ENCODE measurements at regions not wholly inside any gene's neighbourhood (a gene's known extent, or its start where the extent isn't known, plus 50 kb on each side); places are given as distances from the start of the nearest gene placed in this dataset.
"Not testable (repeated sequence)": the region's sequence is repeated elsewhere in the genome, so short reads cannot be mapped to it uniquely, and the experiment has no call there.

DNA sequence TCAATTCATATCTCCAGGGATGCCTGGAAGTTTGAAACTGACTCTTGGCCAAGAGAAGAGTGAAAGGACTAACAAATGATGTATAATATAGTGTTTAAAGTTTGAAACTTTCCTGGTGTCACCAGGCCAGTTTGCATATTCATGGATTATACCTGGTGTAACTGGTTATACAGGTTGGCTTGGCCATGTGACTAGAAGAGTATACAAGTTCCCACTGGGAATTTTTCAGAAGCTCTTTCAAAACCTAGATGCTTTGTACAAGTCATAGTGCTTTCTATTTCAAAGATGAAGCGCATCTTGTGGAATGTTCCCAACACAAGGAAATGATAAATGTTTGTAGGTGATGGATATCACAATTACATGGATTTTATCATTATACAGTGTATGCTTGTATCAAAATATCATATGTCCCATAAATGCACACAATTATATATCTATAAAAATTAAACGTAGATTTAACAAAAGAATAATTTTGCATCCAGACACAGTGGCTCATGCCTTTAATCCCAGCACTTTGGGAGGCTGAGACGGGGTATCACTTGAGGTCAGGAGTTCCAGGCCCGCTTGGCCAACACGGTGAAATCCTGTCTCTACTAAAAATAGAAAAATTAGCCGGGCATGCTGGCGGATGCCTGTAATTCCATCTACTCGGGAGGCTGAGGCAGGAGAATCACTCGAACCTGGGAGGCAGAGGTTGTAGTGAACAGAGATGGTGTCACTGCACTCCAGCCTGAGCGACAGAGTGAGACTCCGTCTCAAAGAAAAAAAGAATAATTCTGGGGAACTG is 1420.2 kb downstream of the GRIK2 start:
- no peak overlapping the region for H3K4me3 ChIP-seq (ENCODE audit: low read depth, low read length)
- peak; percentile 72 for DNase-seq (ENCODE audit: low read depth)
- TF ChIP-seq, protein P1, sequence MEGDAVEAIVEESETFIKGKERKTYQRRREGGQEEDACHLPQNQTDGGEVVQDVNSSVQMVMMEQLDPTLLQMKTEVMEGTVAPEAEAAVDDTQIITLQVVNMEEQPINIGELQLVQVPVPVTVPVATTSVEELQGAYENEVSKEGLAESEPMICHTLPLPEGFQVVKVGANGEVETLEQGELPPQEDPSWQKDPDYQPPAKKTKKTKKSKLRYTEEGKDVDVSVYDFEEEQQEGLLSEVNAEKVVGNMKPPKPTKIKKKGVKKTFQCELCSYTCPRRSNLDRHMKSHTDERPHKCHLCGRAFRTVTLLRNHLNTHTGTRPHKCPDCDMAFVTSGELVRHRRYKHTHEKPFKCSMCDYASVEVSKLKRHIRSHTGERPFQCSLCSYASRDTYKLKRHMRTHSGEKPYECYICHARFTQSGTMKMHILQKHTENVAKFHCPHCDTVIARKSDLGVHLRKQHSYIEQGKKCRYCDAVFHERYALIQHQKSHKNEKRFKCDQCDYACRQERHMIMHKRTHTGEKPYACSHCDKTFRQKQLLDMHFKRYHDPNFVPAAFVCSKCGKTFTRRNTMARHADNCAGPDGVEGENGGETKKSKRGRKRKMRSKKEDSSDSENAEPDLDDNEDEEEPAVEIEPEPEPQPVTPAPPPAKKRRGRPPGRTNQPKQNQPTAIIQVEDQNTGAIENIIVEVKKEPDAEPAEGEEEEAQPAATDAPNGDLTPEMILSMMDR (IDR thresholded peaks at IDR 0.05; ENCODE audit: control insufficient read depth, extremely low read depth, insufficient read depth) = no peak

DNA sequence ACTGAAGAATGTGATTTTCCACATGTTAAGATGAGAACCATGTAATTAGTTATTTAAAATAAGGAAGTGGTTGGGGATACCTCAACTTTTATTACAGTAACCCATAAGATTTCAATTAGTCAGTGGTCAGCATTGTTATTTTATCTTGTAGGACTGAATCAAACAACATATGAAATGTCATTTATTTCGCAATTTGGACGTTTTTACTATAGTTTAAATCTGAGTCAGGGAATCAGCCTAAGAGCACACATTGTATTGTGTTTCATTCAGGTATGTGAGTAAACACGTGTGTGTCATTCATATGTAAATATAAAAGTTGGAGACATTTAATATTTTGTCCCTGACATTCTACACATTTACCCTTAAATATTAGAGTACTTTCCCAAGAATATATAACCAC is 1418.7 kb downstream of the GRIK2 start:
- DNase-seq (ENCODE audit: low read depth) = no peak
- no peak overlapping the region for H3K4me3 ChIP-seq (ENCODE audit: low read depth, low read length)
- TF ChIP-seq, protein P1 (IDR thresholded peaks at IDR 0.05; ENCODE audit: control insufficient read depth, extremely low read depth, insufficient read depth) = no peak

DNA sequence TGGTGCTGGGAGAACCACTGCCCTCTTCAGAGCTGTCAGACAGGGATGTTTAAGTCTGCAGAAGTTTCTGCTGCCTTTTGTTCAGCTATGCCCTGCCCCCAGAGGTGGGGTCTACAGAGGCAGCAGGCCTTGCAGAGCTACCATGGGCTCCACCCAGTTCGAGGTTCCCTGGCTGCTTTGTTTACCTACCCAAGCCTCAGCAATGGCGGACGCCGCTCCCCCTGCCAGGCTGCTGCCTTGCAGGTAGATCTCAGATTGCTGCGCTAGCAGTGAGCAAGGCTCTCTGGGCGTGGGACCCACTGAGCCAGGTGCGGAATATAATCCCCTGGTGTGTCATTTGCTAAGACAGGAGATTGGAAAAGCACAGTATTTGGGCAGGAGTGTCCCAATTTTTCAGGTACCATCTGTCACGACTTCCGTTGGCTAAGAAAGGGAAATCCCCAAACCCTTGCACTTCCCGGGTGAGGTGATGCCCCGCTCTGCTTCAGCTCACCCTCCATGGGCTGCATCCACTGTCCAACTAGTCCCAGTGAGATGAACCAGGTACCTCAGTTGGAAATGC is 1415.5 kb downstream of the GRIK2 start:
- DNase-seq (ENCODE audit: low read depth); H3K4me3 ChIP-seq (ENCODE audit: low read depth, low read length): not testable (repeated sequence)

DNA sequence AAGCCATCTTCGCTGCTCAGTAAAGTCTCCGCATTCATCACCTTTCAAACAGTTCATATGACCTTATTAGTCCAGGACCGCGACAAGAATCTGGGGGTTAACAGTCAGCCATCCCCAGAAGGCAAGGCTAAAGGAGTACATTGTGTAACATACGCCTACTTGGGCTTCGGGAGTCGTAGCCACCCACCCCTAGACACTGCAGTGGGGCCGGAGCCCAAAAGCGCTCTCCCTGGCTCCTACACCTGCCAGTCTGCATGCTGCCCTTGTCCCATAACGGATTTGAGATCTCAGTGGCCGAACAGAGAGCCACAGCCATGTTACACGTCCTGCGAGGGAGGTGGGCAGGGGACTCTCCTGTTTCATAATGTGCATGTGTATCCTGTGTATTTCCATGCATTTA is 1405.5 kb downstream of the GRIK2 start:
- no peak for DNase-seq (ENCODE audit: low read depth)
- TF ChIP-seq, protein P1 (IDR thresholded peaks at IDR 0.05; ENCODE audit: control insufficient read depth, extremely low read depth, insufficient read depth) = no peak
- no peak overlapping the region for H3K4me3 ChIP-seq (ENCODE audit: low read depth, low read length)

DNA sequence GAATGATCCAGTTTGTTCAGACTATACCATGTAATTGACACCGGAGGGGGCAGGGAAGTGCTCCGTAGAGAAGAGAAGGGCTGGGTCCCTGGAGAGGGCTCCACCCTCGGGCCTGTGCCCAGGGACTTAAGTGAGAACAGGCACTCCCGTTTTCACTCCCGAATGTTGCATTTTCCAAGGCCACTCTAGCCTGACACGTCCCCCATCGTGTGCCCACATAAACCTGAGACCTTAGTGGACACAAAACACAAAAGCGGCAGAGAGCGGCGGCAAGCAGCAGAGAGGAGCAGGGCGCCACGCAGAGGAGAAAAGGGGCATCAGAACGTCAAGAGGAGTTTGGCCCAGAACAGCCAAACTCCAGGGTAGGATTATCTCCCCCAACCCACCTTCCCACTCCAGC is 1405.1 kb downstream of the GRIK2 start:
- H3K4me3 ChIP-seq (ENCODE audit: low read depth, low read length) = no peak overlapping the region
- no peak for DNase-seq (ENCODE audit: low read depth)
- TF ChIP-seq, protein P1 (IDR thresholded peaks at IDR 0.05; ENCODE audit: control insufficient read depth, extremely low read depth, insufficient read depth) = no peak

DNA sequence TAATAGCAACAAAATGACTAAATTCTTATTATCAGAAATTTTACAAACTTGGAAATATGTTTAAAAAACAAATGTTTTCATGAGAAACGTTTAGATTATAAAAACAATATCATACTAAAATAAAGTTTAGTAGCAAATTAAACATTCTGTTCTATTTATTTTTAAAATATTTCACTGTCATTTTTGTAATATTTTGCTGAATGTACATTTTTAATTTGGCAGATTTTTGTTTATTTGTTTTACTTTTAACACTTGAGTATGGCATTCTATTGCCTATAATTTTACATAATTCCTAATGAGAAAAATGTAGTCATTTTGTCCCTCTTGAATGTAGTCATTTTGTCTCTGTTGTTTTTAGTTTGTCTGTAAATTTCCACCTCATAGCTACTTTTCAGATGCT is 1400.2 kb downstream of the GRIK2 start:
- H3K4me3 ChIP-seq (ENCODE audit: low read depth, low read length) = no peak overlapping the region
- TF ChIP-seq, protein P1 (IDR thresholded peaks at IDR 0.05; ENCODE audit: control insufficient read depth, extremely low read depth, insufficient read depth) = no peak

DNA sequence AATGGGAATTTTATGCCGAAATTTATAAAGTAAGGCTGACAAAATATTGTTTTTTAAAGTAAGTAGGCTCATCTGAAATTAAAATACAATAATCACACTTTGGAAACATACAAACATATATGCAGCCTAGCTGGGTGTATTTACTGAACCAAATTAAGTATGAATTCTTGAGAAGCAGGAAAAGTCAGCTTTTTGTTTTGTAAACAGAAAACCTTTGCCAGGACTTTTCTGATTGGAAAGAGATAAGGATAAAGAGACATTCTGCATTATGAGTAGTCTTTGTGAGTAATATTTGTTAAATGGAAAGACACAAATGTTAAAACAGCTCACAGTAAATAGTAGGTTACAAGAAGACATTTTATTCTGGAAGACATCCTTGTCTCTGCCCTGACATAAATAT is 1380.8 kb downstream of the GRIK2 start:
- H3K4me3 ChIP-seq (ENCODE audit: low read depth, low read length) = no peak overlapping the region
- TF ChIP-seq, protein P1 (IDR thresholded peaks at IDR 0.05; ENCODE audit: control insufficient read depth, extremely low read depth, insufficient read depth) = no peak
- DNase-seq (ENCODE audit: low read depth) = no peak

More for the DNA sequence above, 1400.2 kb downstream of the GRIK2 start:
- DNase-seq (ENCODE audit: low read depth) = no peak

All from LNCaP clone FGC (cell line).